Esophagus muscularis mucosa (tissue), 4 donors: ENCODE measurements at regions not wholly inside any gene's neighbourhood (a gene's known extent, or its start where the extent isn't known, plus 50 kb on each side); places are given as distances from the start of the nearest gene placed in this dataset.

Experiments
- DNase-seq: peaks from one replicate; pipeline ENCODE4 v3.0.0-alpha.2; 2017; ENCODE audit errors: extremely low spot score
- H3K27ac ChIP-seq, 4 donors: fragments of 200-600 bp; sonication (generic); replicated peaks in 1 of 4; 1 replicate in 3 of 4; 2 replicates in 1 of 4; pipeline ENCODE4 v1.5.1; 2016 to 2019; ENCODE audit warnings: mild to moderate bottlenecking in 1 of 4
- H3K27me3 ChIP-seq, 4 donors: fragments of 200-600 bp; sonication (generic); one replicate each; pipeline versions ENCODE4 v1.5.1 to v1.6.0; 2016 to 2019
- H3K36me3 ChIP-seq, 4 donors: fragments of 200-600 bp; sonication (generic); one replicate each; pipeline ENCODE4 v1.5.1; 2016 to 2019
- H3K4me1 ChIP-seq, 4 donors: fragments of 200-600 bp; sonication (generic); one replicate each; pipeline ENCODE4 v1.5.1; 2016 to 2019
- H3K4me3 ChIP-seq, 4 donors: fragments of 200-600 bp; sonication (generic); 1 replicate in 2 of 4; 2 replicates in 2 of 4; pipeline ENCODE4 v1.5.1; 2016 to 2019; ENCODE audit warnings: mild to moderate bottlenecking in 4 of 4, moderate library complexity in 1 of 4
- H3K9me3 ChIP-seq, 4 donors: fragments of 200-600 bp; sonication (generic); 1 replicate in 3 of 4; 2 replicates in 1 of 4; pipeline ENCODE4 v1.5.1; 2016 to 2019
- CTCF ChIP-seq, 3 experiments: fragments of 200-600 bp in 2 of 3; fragments of 450-650 bp in 1 of 3; sonication (generic) in 2 of 3; IDR thresholded peaks; one replicate each; pipeline ENCODE4 v1.5.1; 2017 to 2019; ENCODE audit warnings: antibody characterized with exemption in 3 of 3, mild to moderate bottlenecking in 2 of 3, moderate library complexity in 1 of 3
- EP300 ChIP-seq: sonication (generic); formaldehyde crosslinking; IDR thresholded peaks from one replicate; pipeline ENCODE4 v1.6.1; 2017; ENCODE audit warnings: antibody characterized with exemption
- POLR2A ChIP-seq: fragments of 450-650 bp; IDR thresholded peaks from one replicate; pipeline ENCODE4 v1.6.1; 2017; ENCODE audit warnings: antibody characterized with exemption, moderate library complexity, mild to moderate bottlenecking, low read depth
- POLR2AphosphoS5 ChIP-seq, 2 donors: sonication (generic); formaldehyde crosslinking; IDR thresholded peaks; one replicate each; pipeline ENCODE4 v1.6.1; 2017; ENCODE audit warnings: antibody characterized with exemption in 2 of 2
- WGBS: methylation state at CpG from one replicate; pipeline ENCODE4 v1.1.5; 2018; 5-methylcytosine and 5-hydroxymethylcytosine counted together
- intact Hi-C: fragments of 100-400 bp; cut with DNase I; formaldehyde crosslinking; loops from one replicate; pipeline ENCODE4 v1.15.1; 2023

- H3K4me3 ChIP-seq, result no peak overlapping the region
- H3K4me1 ChIP-seq, result no peaks in the 10 kb centered on the region
- intact Hi-C loops, result no loop called here
- no peak for DNase-seq
- H3K36me3 ChIP-seq, result no peaks in the 10 kb centered on the region
- H3K27me3 ChIP-seq, result no peaks in the 10 kb centered on the region
- TF ChIP-seq EP300 (no peak), CTCF (IDR thresholded peaks at IDR 0.05) (no peak), POLR2AphosphoS5 (IDR thresholded peaks at IDR 0.05) (no peak), POLR2A (no peak)
- H3K27ac ChIP-seq, result no peak overlapping the region
- no peaks in the 10 kb centered on the region for H3K9me3 ChIP-seq
Measured at GRCh38 chr7:125876431-125876830, 946.8 kb upstream of the POT1 start.

- H3K4me1 ChIP-seq, result no peaks in the 10 kb centered on the region
- TF ChIP-seq POLR2A (no peak), EP300 (no peak), POLR2AphosphoS5 (IDR thresholded peaks at IDR 0.05) (no peak), CTCF (IDR thresholded peaks at IDR 0.05) (no peak)
- no peak for DNase-seq
- no peaks in the 10 kb centered on the region for H3K36me3 ChIP-seq
- no peak overlapping the region for H3K4me3 ChIP-seq
- no peak overlapping the region for H3K27ac ChIP-seq
- H3K9me3 ChIP-seq, result no peaks in the 10 kb centered on the region
- H3K27me3 ChIP-seq, result no peaks in the 10 kb centered on the region
- intact Hi-C loops, result no loop called here
Measured at GRCh38 chr7:125871431-125871830, 941.8 kb upstream of the POT1 start.

- no peak overlapping the region for H3K4me3 ChIP-seq
- H3K27ac ChIP-seq, result no peak overlapping the region
- H3K9me3 ChIP-seq, result no peaks in the 10 kb centered on the region
- H3K27me3 ChIP-seq, result no peaks in the 10 kb centered on the region
- no peak for DNase-seq
- H3K4me1 ChIP-seq, result no peaks in the 10 kb centered on the region
- WGBS, result 66% methylated on average over 5 of the region's 5 CpGs
- H3K36me3 ChIP-seq, result no peaks in the 10 kb centered on the region
- intact Hi-C loops, result no loop called here
- TF ChIP-seq POLR2A (no peak), CTCF (IDR thresholded peaks at IDR 0.05) (no peak), EP300 (no peak), POLR2AphosphoS5 (IDR thresholded peaks at IDR 0.05) (no peak)
Measured at GRCh38 chr7:125857606-125858005, 928.0 kb upstream of the POT1 start.

GRCh38 chr7:125848157-125848556 is 918.5 kb upstream of the POT1 start:
- Histone ChIP-seq H3K27ac (no peak overlapping the region), H3K4me1 (no peaks in the 10 kb centered on the region), H3K9me3 (peaks cover 0 to 20% (median 9%) of the 10 kb centered on the region in 4 donors), H3K27me3 (no peaks in the 10 kb centered on the region), H3K36me3 (no peaks in the 10 kb centered on the region), H3K4me3 (no peak overlapping the region)
- 92% methylated on average over 2 of the region's 2 CpGs for WGBS
- no peak for DNase-seq
- no peak for TF ChIP-seq POLR2AphosphoS5 (IDR thresholded peaks at IDR 0.05)
- intact Hi-C loops, result no loop called here

GRCh38 chr7:125847692-125848091 is 918.1 kb upstream of the POT1 start:
- TF ChIP-seq POLR2AphosphoS5 (IDR thresholded peaks at IDR 0.05), result no peak
- TF ChIP-seq EP300, result no peak
- no peak for TF ChIP-seq CTCF (IDR thresholded peaks at IDR 0.05)
- no peak for TF ChIP-seq POLR2A
- H3K4me1 ChIP-seq, result no peaks in the 10 kb centered on the region
- H3K4me3 ChIP-seq, result no peak overlapping the region
- WGBS, result 84% methylated on average over 3 of the region's 3 CpGs
- H3K27me3 ChIP-seq, result no peaks in the 10 kb centered on the region
- DNase-seq, result no peak
- no peaks in the 10 kb centered on the region for H3K36me3 ChIP-seq
- intact Hi-C loops, result no loop called here
- H3K9me3 ChIP-seq, result peaks cover 0 to 20% (median 9%) of the 10 kb centered on the region in 4 donors
- H3K27ac ChIP-seq, result no peak overlapping the region
